HPDE6-E6E7 (cell line): ENCODE measurements at regions not wholly inside any gene's neighbourhood (a gene's known extent, or its start where the extent isn't known, plus 50 kb on each side); places are given as distances from the start of the nearest gene placed in this dataset.
"Not testable (repeated sequence)": the region's sequence is repeated elsewhere in the genome, so short reads cannot be mapped to it uniquely, and the experiment has no call there.

ENCODE experiments used
- DNase-seq: peaks from one replicate; pipeline ENCODE4 v3.0.0; 2011; ENCODE audit warnings: missing footprints; ENCODE audit errors: extremely low spot score

DNA sequence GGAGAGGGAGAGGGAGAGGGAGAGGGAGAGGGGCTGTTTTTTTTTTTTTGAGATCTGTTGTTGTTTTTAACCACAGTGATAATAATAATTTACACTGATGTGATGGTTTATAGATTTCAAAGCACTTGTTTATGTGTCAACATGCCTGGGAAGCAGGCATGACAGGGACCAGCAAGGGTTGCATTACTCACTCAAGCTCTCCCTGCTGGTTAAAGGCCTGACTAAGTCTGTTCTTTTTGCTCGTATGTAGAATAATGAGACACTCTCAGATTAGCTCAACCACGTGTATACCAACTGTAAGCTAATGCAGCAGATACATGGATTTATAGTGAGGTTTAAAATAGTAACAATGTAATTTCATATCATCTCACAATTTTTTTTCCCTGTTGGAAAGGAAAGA, 134.6 kb upstream of the BOD1L1 start:
- DNase-seq = no peak

DNA sequence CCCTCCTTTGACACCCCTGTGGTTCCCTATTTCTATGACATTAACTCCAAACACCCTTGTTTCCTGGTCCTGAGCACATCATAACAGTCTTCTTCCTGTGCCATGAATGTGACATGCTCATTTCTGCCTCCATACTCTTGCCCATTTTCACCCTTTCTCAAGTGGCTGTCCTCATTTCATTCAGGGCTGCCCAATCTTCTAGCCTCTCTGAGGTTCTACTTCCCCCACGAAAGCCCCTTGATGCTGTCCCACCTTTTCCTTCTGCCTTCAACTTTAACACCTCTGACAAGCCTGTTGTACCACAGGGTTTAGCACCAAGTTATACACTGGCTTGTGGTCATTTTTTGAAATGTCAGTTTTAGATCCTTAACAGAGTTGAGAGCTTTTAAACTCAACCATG, 136.2 kb upstream of the BOD1L1 start:
- no peak for DNase-seq

DNA sequence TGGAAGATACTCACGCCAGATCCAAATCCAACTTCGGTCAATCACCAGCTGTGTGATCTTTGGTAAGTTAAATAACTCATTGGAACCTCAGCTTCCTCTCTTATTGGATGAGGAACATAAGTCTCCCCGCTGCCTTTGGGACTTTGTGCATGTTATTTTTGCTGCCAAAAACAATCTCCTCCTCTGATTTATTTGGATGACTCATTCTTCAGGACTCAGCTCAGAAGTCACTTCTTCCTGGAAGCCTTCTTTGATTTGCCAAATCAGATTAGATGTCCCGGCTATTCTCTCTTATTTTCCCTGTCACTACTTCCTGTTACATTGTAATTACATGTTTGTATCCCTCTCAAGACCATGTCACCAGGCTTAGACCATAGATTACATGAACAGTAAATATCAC, 138.0 kb upstream of the BOD1L1 start:
- DNase-seq = no peak

DNA sequence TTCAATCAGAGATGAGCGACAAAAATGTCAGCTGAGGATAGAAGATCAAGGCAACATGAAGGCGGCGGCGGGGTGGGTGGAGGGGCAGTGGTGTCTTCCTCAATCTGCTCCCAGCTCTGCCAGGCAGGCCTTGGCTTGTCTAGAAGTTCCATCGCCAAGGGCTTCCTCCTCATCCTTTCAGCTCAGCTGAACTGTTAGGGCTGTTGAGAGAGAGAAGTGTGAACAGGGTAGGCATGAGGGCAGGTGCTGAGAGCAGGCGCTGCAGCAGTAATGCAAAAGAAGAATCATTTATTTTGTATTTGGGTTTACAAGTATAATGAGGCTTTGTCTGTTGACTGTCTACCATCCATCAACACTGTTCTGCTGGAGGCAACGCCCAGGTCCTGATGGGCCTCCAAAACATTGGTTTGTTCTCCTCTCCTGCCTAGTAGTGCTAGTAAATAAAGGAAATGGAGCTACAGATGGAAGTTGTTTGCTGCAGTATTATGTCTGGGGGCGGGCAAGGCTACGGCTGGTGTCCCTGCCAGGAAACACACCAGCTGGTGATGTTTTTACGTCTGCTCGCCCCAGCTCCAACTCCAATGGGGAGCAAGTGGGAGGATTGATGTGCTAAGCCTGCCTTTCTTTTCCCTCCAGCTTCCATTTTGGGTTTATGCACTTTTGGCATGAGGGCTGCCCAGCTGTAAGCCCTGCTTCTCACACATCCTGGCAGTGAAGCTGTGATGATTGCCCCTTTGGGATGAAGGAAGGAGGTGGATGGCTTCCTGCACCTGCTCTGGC, 139.4 kb upstream of the BOD1L1 start:
- DNase-seq = no peak

DNA sequence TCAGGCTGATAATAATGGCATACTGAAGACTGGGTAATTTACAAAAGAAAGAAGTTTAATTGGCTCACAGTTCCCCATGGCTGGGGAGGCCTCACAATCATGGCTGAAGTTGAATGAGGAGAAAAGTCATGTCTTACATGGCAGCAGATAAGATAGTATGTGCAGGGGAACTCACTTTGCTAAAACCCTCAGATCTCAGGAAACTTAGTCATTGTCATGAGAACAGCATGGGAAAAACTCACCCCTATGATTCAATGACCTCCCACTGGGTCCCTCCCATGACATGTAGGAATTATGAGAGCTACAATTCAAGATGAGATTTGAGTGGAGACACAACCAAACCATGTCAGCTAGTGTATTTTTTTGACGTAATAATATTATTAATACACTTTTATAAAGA, 149.8 kb upstream of the BOD1L1 start:
- no peak for DNase-seq

DNA sequence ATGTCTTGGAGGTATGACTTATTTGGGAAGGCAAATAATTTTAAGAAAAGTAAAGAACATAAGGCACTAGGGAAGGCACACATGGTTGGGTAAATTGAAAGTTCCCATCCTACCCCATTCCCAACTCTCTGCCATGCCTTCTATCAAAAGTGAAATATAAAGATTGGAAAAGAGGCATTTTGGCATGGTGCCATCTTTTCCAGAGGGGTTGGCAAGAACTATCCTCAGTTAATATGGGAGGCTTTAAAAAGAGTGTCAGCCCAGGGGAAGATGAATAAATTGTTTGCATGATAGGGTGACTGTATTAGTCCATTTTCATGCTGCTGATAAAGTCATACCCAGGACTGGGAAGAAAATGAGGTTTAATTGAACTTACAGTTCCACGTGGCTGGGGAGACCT, 150.8 kb upstream of the BOD1L1 start:
- DNase-seq = no peak

DNA sequence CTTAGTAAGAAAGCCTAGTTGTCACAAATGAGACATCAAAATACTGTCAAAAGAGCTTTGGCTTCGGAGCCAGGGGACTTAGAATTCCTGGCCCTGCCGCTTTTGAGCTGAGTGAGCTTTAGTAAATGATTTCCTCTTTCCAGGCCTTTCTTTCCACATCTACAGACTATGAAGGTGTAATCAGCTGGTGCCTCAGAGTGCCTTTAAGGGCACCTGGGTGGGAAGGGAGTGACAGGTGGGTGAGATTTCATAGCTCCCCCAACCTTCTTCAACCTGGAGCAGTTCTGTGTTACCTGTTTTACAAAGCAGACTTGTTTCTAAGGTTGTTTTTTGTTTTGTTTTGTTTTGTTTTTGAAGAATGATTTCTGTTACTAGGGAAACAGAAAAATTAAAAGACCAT, 154.7 kb upstream of the BOD1L1 start:
- DNase-seq = no peak

DNA sequence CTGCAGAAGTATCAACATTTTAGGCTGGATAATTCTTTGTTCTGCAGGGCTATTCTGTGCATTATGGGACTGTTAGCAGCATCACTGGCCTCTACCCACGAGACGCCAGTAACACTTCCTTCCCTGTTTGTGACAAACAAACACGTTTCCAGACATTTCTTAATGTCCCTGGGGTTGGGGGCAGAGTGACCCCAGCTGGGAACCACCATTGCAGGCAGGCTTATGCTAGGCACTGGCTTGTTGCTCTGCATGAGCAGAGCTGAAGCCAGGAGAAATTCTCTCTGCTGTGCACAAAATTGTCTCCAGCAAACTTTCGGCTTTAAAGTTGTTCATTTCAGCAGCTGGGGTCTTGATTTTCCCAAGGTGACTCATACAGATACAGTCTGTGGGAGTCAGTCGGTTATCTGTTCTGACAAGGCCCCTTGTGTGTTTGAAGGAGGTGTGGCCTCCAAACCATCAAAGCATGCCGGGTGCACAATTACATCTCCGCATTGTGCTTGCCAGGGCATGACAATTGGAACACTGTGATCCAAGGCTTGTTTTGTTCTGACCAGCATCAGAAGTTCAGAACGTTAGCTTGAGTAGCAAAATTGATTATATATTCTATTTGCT, 156.4 kb upstream of the BOD1L1 start:
- DNase-seq = no peak

DNA sequence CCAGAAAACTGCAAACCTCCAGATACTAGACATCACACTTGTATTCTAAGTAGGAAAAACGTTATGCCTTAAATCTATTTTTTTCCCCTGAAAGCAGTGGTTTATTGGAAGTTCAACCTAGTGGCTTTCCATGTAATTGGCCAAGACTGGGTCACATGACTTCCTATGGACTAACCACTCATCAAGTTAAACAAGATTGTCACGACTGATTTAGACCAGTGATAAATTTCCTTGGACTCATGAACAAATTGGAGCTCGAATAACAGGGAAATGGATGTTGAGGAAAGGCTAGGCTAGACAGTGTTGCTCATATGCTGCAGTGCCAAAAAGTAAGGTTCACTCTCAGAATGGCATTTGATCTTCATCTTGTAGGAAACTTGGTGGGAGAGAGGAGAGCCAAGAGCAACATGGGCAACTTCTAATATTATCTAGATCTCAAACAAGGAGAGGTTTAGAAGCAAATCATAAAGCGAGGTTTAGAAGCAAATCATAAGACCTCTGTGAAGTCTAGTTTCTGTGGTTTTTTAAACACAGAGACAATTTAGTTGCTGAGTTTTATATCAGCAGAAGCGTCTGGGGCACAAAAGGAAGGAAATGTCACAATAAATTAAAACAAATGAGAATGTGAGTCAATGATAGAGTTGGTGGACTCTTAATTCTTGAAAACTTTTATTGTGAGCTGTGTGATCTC, 165.6 kb upstream of the BOD1L1 start:
- no peak for DNase-seq

DNA sequence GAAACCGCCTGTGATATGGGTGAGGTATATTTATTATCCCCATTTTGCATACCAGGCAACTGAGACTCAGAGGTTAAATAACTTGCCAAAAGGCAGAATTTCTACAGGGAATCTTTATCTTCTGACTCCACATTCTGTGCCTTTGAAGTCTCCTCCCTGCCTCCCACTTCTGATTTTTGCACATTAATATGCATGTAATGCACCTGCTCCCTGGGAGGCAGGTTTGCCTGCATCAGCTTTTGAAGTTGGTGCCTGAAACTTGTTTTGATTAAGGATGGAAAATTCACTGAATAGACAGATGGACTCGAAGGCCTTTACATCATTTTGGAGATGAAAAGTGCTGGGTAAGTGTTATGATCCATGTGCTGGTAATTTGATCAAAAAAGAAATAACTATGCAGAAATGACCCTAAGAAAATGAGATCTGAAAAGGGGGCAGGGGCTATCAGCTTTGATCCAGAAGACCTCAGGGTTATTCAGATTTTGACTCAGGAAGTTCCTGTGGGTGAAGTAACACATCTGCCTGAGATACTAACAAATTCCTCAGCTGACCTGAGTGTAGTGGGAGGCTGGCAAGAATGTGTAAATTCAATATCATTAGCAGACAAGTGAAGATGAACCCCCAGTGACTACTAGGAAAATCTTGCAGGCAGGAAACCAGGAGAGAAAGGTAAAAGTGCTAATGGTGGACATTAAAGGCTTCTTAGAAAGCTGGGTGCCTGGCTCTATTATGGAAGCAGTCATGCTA, 167.5 kb upstream of the BOD1L1 start:
- no peak for DNase-seq

DNA sequence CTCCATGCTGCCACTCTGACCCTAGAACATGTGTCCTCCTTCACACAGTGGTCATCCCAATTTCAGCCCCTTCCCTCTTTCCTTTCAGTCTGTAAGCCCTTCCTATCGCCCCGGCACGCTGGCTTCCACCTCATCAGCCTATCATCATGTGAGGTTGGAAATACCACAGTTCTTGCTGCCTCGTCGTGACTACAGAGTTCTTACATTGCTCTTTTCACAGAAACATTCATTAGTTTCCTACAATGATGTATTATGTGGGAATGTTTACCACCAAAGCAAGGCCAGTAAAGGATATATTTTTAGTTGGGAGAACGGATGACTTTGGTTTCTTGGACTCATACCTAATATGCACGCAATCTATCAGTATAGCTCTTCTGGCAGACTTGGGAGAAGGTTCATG, 169.5 kb upstream of the BOD1L1 start:
- DNase-seq = no peak

DNA sequence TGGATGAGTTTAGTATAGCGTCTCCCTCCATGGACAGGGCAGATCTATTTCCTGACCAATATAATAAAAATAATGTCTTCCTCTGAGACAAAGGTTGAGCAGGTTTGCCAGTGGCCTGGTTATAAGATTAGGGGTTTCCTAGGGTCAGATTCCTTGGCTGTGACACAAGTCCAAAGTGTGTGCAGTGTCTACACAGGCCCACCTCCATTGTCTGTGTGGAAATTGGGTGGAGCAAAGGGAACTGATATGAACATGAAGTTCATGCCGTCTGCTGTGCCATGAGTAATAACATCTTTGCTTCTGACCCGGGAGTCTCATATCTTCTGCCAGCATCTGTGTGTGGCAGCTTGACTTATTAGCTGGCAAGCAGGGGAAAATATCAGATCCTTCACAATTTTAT, 187.7 kb upstream of the BOD1L1 start:
- DNase-seq = no peak

DNA sequence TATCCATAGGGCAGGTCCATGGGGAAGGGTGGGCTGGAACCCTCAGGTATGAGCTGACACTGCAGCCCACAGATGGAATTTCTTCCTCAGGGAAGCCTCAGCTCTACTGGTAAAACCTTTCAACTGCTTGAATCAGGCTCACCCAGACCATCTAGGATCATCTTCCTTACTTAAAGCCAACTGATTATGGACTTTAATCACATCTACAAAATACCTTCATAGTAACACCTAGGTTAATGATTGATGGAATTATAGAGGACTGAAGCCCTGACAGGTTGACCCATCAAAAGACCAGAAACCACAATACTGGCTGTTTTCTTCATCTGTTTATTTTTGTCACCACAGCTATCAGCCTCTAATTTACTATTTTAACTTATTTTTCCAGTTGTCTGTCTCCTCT, 188.9 kb upstream of the BOD1L1 start:
- DNase-seq = no peak

DNA sequence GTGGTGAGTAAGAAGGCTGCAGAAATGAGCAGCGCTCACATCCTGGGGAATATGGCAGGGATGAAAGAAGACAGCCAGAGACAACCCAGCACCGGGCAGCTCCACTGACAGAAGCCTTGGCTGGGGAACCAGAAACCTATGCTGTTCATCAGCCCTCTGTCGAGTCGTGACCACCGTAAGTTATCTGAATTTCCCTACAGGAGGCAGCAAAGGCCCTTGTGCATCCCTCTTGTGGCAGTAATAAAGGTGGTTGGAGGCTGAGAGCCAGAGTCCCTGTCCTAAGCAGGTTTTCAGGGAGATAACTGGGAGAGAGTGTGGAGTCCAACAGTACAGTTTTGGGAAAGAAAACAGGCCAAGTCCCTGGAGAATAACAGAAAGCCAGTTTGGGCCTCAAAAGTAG, 194.0 kb upstream of the BOD1L1 start:
- DNase-seq = no peak

DNA sequence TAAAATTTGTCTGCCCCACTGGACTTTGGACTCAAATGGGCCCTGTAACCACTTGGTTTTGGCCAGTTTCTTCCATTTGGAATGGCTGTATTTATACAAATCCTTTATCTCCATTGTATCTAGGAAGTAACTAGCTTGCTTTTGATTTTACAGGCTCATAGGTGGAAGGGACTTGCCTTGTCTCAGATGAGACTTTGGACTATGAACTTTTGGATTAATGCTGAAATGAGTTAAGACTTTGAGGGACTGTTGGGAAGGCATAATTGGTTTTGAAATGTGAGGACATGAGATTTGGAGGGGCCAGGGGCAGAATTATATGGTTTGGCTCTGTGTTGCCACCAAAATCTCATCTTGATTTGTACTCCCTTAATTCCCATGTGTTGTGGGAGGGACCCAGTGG, 198.3 kb upstream of the BOD1L1 start:
- not testable (repeated sequence) for DNase-seq

DNA sequence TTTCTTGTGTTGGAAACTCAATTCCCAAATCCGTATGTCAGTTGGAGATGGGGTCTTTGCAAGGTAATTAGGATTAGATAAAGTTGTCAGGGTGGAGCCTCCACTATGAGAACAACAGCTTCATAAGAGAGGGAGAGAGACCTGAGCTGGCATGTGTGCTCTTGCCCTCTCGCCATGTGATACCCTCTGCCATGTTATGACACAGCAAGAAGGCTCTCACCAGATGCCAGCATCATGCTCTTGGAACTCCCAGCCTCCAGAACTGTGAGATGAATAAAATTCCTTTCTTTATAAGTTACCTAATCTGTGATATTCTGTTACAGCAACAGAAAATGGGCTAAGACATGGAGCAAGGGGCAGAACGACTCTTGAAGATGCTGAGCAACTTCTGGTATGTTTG, 201.9 kb upstream of the BOD1L1 start:
- no peak for DNase-seq

DNA sequence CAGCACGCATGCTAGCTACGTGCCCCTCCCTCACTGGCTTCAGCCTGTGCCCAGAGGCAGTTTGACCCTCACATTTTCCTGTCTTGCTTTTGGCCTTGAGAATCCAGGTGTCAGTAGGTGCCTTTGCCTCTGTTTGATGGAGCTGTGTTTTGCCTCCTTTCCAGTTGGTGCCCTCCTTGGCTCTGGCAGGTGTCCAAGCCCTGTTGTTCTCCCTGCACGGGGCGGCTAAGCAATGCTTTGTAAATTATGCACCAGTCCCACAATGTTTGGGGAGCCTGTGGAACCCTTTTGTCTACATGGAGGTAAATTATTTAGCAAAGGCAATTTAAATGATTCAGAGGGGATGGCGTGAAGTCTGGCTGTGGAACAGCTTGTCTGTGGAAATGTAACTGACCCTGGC, 202.9 kb upstream of the BOD1L1 start:
- no peak for DNase-seq

DNA sequence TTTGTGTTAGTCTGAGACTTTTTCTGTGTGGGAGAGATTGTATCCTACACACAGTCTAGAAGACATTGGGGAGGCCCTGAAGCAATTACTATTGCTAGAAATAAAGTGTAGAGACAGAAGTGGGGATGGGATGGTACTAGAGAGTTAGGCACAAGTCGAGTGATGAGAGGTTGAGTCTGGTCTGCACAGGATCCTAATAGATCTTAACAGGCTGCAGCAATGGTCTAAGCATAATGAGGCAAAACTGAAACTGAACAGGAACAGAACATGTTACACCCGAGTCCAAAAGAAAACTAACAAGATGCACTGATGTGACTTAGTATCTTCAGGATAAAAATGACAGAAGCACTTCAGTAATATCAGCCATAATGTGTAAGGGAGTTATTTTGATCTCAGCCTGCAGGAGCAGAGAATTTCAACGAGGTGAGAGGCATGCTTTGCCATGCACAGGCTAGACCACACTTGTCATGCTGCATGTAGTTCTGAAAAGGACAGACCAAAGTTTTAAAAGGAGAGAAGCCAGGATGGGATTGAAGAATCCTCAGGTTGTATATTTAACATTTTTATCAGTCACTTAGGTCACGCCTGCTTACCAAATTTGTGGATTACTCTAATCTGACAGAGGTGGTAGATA, 205.8 kb upstream of the BOD1L1 start:
- DNase-seq = no peak

DNA sequence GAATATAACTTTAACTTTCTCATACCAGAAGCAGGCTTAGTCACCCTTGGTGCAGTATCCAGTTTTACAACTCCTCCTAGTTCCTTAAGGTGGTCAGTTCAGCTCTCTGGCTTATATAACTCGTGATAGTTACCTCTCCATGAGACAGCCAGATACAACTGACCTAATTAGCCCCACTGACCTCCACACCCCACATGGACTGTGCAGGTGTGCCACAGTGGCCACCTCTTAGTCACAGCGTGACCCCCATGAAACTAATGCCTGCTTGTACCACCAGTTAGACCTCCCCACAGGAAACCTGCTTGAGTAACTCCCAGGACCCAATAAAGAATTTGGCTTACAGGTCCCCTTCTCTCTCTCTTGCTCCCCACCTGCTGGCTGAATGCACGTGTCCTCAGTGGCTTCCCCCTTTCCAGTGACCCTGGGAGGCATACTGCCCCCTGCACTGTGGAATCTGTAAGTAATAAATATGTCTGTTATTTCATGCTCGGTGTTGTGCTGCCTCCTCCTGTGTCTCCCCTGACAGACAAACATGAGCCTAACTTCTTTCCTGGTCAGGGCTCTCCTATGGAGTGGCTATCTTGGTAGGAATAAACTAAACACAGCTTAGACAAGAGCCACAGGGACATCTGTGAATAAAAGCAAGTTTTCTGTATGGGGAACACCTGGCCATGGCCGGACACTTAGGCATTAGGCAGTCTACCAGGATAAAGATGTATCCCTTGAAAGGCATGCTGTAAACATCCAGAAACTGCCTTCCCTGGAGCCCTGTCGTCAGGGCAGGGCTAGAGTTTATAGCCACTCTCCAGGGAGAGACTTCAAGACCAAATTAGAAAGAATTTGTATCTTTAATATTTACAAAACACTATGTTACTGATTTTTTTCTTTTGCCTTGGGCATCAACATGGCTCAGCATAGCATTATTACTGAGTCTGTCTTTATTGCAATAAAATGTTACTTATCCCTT, 209.7 kb upstream of the BOD1L1 start:
- no peak for DNase-seq

DNA sequence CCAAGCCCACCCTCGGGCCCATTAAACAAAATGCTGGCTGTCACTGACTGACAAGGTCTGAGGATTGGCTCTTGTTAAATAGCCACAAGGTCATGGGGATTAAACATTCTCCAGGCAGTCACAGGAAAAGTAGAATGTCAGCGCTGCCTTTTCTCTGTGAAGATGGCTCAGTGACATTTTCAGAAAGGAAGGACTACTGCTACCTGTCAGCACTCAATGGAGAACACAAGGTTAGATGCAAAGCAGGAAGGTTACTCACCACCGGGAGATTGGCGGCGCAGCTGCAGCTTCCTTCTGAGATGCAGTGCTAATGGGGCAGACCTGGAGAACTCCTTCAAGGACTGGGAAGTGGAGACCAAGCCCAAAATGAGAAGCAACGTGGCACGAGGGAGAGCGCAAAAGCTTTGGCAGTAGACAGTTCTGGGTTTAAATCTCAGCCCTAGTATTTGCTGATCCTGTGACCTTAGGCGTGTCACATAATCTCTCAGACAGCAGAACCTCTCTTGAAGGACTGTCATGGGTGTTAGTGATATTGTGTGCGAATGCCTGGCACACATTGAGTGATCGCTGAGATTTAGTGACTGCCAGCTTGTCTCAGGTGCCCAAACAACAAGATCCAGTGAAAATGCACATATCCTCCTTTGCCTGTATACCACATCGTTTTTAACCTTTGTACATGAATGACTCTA, 213.1 kb upstream of the BOD1L1 start:
- no peak for DNase-seq
